Right atrium auricular region (tissue), 2 donors: ENCODE measurements at regions not wholly inside any gene's neighbourhood (a gene's known extent, or its start where the extent isn't known, plus 50 kb on each side); places are given as distances from the start of the nearest gene placed in this dataset.

Experiments used
- DNase-seq: peaks from one replicate; pipeline ENCODE4 v3.0.0-alpha.2; 2019; ENCODE audit warnings: low spot score
- H3K27ac ChIP-seq, 2 donors: fragments of 200-600 bp; sonication (generic); 1 replicate in 1 of 2; 2 replicates in 1 of 2; pipeline ENCODE4 v1.5.1; 2016 to 2019
- H3K27me3 ChIP-seq, 2 donors: fragments of 200-600 bp; sonication (generic); one replicate each; pipeline versions ENCODE4 v1.5.1 to v1.6.0; 2017 to 2019
- H3K36me3 ChIP-seq: fragments of 200-600 bp; sonication (generic); one replicate; pipeline ENCODE4 v1.5.1; 2016
- H3K4me1 ChIP-seq, 2 donors: fragments of 200-600 bp; sonication (generic); one replicate each; pipeline versions ENCODE4 v1.5.1 to v1.6.0; 2017 to 2019
- H3K4me3 ChIP-seq, 2 donors: fragments of 200-600 bp; sonication (generic); 1 replicate in 1 of 2; 2 replicates in 1 of 2; pipeline ENCODE4 v1.5.1; 2017 to 2019; ENCODE audit warnings: mild to moderate bottlenecking in 1 of 2, moderate library complexity in 1 of 2
- H3K9me3 ChIP-seq, 2 donors: fragments of 200-600 bp; sonication (generic); one replicate each; pipeline ENCODE4 v1.5.1; 2019
- CTCF ChIP-seq, 2 donors: fragments of 200-600 bp; sonication (generic); IDR thresholded peaks; one replicate each; pipeline ENCODE4 v1.5.1; 2019; ENCODE audit warnings: antibody characterized with exemption in 2 of 2

GRCh38 chr10:2631557-2632205, 435.7 kb upstream of the PFKP start:
- Histone ChIP-seq H3K9me3 (no peaks in the 10 kb centered on the region), H3K27me3 (no peaks in the 10 kb centered on the region), H3K36me3 (no peaks in the 10 kb centered on the region), H3K4me3 (no peak overlapping the region), H3K27ac (no peak overlapping the region), H3K4me1 (no peaks in the 10 kb centered on the region)
- TF ChIP-seq CTCF (IDR thresholded peaks at IDR 0.05), result no peak
- no peak for DNase-seq

DNA sequence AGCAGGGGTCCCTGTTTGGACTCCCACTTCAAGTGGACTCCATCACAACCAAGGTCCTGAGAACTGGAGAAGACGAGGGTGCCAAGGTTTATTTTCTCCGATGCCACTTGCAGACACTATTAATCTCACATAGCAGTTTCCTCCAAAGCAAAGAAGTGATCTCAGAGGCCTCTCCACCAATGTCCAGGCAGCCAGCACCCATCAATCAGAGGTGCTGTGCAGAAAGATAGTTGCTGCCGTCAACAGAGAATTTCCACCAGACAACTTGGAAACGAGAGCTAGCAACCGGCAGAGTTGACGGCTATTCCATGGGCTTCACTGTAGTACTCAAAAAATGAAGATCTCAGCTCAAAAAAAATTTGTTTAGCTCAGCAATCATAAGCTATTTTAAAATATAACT, 438.6 kb upstream of the PFKP start:
- Histone ChIP-seq H3K27ac (no peak overlapping the region), H3K9me3 (no peaks in the 10 kb centered on the region), H3K4me1 (no peaks in the 10 kb centered on the region), H3K27me3 (no peaks in the 10 kb centered on the region), H3K4me3 (no peak overlapping the region), H3K36me3 (no peaks in the 10 kb centered on the region)
- no peak for DNase-seq
- no peak for TF ChIP-seq CTCF (IDR thresholded peaks at IDR 0.05)

- Histone ChIP-seq H3K36me3 (no peaks in the 10 kb centered on the region), H3K27ac (no peak overlapping the region), H3K4me3 (no peak overlapping the region), H3K9me3 (no peaks in the 10 kb centered on the region), H3K4me1 (no peaks in the 10 kb centered on the region), H3K27me3 (no peaks in the 10 kb centered on the region)
- no peak for DNase-seq
- no peak for TF ChIP-seq CTCF (IDR thresholded peaks at IDR 0.05)
These were observed 439.4 kb upstream of the PFKP start for GRCh38 chr10:2627969-2628368.

- Histone ChIP-seq H3K36me3 (no peaks in the 10 kb centered on the region), H3K4me1 (no peaks in the 10 kb centered on the region), H3K27ac (no peak overlapping the region), H3K27me3 (no peaks in the 10 kb centered on the region), H3K9me3 (no peaks in the 10 kb centered on the region), H3K4me3 (no peak overlapping the region)
- no peak for DNase-seq
- TF ChIP-seq CTCF (IDR thresholded peaks at IDR 0.05), result no peak
These were observed 442.3 kb upstream of the PFKP start for GRCh38 chr10:2625094-2625493.

DNA sequence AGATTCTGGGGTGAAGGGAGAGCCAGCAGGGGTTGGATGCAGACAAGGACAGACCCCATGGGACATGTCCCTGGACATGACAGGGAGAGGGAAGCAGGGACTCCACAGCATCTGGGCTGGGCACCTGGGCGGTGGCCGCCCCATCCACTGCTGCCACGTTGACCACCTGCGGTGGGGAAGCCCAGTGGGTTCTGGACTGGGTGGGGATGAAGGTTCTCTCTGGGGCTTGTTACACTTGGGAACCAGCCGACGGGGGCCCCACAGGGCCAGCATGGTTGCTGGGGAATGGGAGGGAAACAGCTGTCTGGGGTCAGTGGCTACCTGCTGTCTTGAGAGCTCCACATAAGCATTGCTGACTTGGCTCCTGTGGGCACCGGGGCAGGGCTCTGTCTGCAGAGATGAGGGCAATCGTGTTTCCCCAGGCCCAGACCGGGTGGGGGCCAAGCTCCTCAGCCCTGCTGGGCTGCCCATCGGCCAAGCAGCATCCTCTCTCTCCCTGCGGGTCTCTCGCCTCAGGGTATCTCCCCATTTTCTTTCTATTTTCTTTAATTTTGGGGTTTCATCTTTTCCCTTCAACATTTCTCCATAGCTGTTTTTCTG, 443.6 kb upstream of the PFKP start:
- TF ChIP-seq CTCF (IDR thresholded peaks at IDR 0.05), result no peak
- no peaks in the 10 kb centered on the region for H3K36me3 ChIP-seq
- no peak overlapping the region for H3K4me3 ChIP-seq
- H3K27me3 ChIP-seq, result no peaks in the 10 kb centered on the region
- no peak for DNase-seq
- H3K27ac ChIP-seq, result no peak overlapping the region
- H3K4me1 ChIP-seq, result no peaks in the 10 kb centered on the region
- H3K9me3 ChIP-seq, result no peaks in the 10 kb centered on the region
